DOHH2 (cell line): ENCODE measurements at regions not wholly inside any gene's neighbourhood (a gene's known extent, or its start where the extent isn't known, plus 50 kb on each side); places are given as distances from the start of the nearest gene placed in this dataset.

Experiments
- H3F3A ChIP-seq: fragments of 200-600 bp; sonication (generic), shearing (Covaris generic); 2 replicates; pipeline ENCODE4 v1.6.0; 2016; ENCODE audit warnings: antibody characterized with exemption, mild to moderate bottlenecking; ENCODE audit not compliant: control insufficient read depth, insufficient read depth
- H3K27ac ChIP-seq: fragments of 200-600 bp; sonication (generic); 2 replicates; pipeline ENCODE4 v1.5.1; 2014; ENCODE audit warnings: low read depth, mild to moderate bottlenecking, low read length, moderate library complexity
- H3K27me3 ChIP-seq: fragments of 200-600 bp; sonication (generic); 2 replicates; pipeline ENCODE4 v1.6.1; 2014; ENCODE audit warnings: mild to moderate bottlenecking, low read length, mixed read lengths; ENCODE audit not compliant: control insufficient read depth
- H3K36me3 ChIP-seq: fragments of 200-600 bp; sonication (generic); 2 replicates; pipeline ENCODE4 v1.6.1; 2014; ENCODE audit warnings: mild to moderate bottlenecking, low read length, moderate library complexity, mixed read lengths; ENCODE audit not compliant: control insufficient read depth
- H3K4me1 ChIP-seq: fragments of 200-600 bp; sonication (generic); 2 replicates; pipeline ENCODE4 v1.6.1; 2014; ENCODE audit warnings: mild to moderate bottlenecking, low read length, mixed read lengths; ENCODE audit not compliant: control insufficient read depth
- H3K4me2 ChIP-seq: fragments of 200-600 bp; sonication (generic); 2 replicates; pipeline ENCODE4 v1.6.0; 2014; ENCODE audit warnings: mild to moderate bottlenecking, low read length, moderate library complexity
- H3K4me3 ChIP-seq: fragments of 200-600 bp; sonication (generic); 2 replicates; pipeline ENCODE4 v1.5.1; 2014; ENCODE audit warnings: mild to moderate bottlenecking, low read length, mixed read lengths
- H3K79me2 ChIP-seq: fragments of 200-600 bp; sonication (generic); 2 replicates; pipeline ENCODE4 v1.6.1; 2014; ENCODE audit warnings: mild to moderate bottlenecking, low read length, mixed read lengths; ENCODE audit not compliant: control insufficient read depth
- H3K9me2 ChIP-seq: fragments of 200-600 bp; sonication (generic); replicated peaks from 2 replicates; pipeline ENCODE4 v1.6.1; 2014; ENCODE audit warnings: mild to moderate bottlenecking, low read length, mixed read lengths; ENCODE audit not compliant: control insufficient read depth
- H3K9me3 ChIP-seq: fragments of 200-600 bp; sonication (generic); 2 replicates; pipeline ENCODE4 v1.6.1; 2014; ENCODE audit warnings: antibody characterized with exemption, low read length, mixed read lengths; ENCODE audit not compliant: control insufficient read depth, insufficient read depth
- H4K20me1 ChIP-seq: fragments of 200-600 bp; sonication (generic); 2 replicates; pipeline ENCODE4 v1.6.0; 2014; ENCODE audit warnings: low read depth, mild to moderate bottlenecking, antibody characterized with exemption, low read length, moderate library complexity; ENCODE audit not compliant: control insufficient read depth, insufficient read depth
- EZH2phosphoT487 ChIP-seq: fragments of 200-600 bp; sonication (generic); IDR thresholded peaks from 2 replicates; pipeline ENCODE4 v1.6.1; 2017; ENCODE audit warnings: borderline replicate concordance, mild to moderate bottlenecking, antibody characterized with exemption, low read length, moderate library complexity, mixed read lengths
- TF ChIP-seq, protein P1 (sequence below): fragments of 200-600 bp; sonication (generic); IDR thresholded peaks from one replicate; pipeline ENCODE4 v1.5.1; 2014; ENCODE audit warnings: antibody characterized with exemption, mild to moderate bottlenecking, low read depth, low read length; ENCODE audit not compliant: poor library complexity, severe bottlenecking

DNA sequence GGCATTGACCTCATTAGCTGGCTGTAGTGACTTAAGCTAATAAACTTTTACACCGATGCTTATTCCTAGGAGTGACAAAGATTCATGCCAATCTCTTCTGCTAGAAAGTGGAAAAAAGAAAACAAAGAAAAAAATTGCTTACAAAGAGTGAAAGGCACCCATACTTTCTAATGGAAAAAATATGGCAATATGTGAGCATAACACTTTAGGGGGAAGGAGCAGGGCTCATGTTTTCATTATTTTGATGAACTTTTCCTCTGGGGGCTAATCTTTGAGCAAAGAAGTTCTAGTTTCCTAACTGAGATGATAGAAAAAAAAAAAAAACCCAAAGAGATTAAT is 94.8 kb upstream of the THRB start:
- H3K36me3 ChIP-seq, result no peaks in the 10 kb centered on the region
- H3K27me3 ChIP-seq, result no peaks in the 10 kb centered on the region; the same call in 1 of the 2 replicates

GRCh38 chr3:24589931-24590880 is 95.6 kb upstream of the THRB start:
- Histone ChIP-seq H3F3A (no peaks in the 10 kb centered on the region), H3K27ac (no peak overlapping the region), H3K9me3 (no peaks in the 10 kb centered on the region), H3K4me1 (no peaks in the 10 kb centered on the region), H3K4me3 (no peak overlapping the region), H3K27me3 (no peaks in the 10 kb centered on the region; the same call in 1 of the 2 replicates), H3K4me2 (no peak overlapping the region), H4K20me1 (no peaks in the 10 kb centered on the region), H3K36me3 (no peaks in the 10 kb centered on the region), H3K9me2 (no peaks in the 10 kb centered on the region), H3K79me2 (no peaks in the 10 kb centered on the region)
- TF ChIP-seq EZH2phosphoT487, result no peak
- TF ChIP-seq, protein P1, sequence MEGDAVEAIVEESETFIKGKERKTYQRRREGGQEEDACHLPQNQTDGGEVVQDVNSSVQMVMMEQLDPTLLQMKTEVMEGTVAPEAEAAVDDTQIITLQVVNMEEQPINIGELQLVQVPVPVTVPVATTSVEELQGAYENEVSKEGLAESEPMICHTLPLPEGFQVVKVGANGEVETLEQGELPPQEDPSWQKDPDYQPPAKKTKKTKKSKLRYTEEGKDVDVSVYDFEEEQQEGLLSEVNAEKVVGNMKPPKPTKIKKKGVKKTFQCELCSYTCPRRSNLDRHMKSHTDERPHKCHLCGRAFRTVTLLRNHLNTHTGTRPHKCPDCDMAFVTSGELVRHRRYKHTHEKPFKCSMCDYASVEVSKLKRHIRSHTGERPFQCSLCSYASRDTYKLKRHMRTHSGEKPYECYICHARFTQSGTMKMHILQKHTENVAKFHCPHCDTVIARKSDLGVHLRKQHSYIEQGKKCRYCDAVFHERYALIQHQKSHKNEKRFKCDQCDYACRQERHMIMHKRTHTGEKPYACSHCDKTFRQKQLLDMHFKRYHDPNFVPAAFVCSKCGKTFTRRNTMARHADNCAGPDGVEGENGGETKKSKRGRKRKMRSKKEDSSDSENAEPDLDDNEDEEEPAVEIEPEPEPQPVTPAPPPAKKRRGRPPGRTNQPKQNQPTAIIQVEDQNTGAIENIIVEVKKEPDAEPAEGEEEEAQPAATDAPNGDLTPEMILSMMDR, result no peak

More for the DNA sequence above, 94.8 kb upstream of the THRB start:
- no peaks in the 10 kb centered on the region for H3K9me2 ChIP-seq
- H3K9me3 ChIP-seq, result no peaks in the 10 kb centered on the region
- H3K4me1 ChIP-seq, result no peaks in the 10 kb centered on the region
- H3F3A ChIP-seq, result no peaks in the 10 kb centered on the region
- no peaks in the 10 kb centered on the region for H3K79me2 ChIP-seq
- no peak overlapping the region for H3K4me3 ChIP-seq
- no peak overlapping the region for H3K27ac ChIP-seq
- TF ChIP-seq, protein P1, result no peak
- TF ChIP-seq EZH2phosphoT487, result no peak
- H3K4me2 ChIP-seq, result no peak overlapping the region
- no peaks in the 10 kb centered on the region for H4K20me1 ChIP-seq

DNA sequence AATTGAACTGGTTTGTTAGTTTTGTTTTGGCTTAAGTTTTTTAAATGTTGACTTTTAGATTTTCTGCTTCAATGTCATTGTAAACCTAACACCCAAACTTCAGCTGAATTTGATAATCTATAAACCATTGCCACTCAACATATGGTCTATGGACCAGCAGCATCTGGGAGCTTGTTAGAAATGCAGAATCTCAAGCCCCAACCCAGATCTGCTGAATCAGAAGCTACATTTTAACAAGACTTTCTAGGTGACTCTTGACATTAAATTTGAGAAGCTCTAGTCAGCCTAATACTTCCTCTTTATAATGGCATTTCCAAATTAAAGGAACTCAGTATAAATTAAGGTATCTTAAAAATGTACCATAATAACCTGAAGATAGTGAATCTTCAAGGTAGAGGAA is 96.5 kb upstream of the THRB start:
- Histone ChIP-seq H3K36me3 (no peaks in the 10 kb centered on the region), H3K27me3 (no peaks in the 10 kb centered on the region; the same call in 1 of the 2 replicates), H3K9me3 (no peaks in the 10 kb centered on the region), H3K27ac (no peak overlapping the region), H3K4me1 (no peaks in the 10 kb centered on the region), H4K20me1 (no peaks in the 10 kb centered on the region), H3F3A (no peaks in the 10 kb centered on the region), H3K4me2 (no peak overlapping the region), H3K79me2 (no peaks in the 10 kb centered on the region), H3K4me3 (no peak overlapping the region), H3K9me2 (no peaks in the 10 kb centered on the region)
- TF ChIP-seq, protein P1, result no peak
- no peak for TF ChIP-seq EZH2phosphoT487
